Left ventricle myocardium inferior (tissue), 1 donor: ENCODE measurements at regions not wholly inside any gene's neighbourhood (a gene's known extent, or its start where the extent isn't known, plus 50 kb on each side); places are given as distances from the start of the nearest gene placed in this dataset.

ENCODE experiments used
- DNase-seq: peaks from one replicate; pipeline ENCODE4 v3.0.0-alpha.2; 2020
- H3K27ac ChIP-seq: fragments of 200-600 bp; replicated peaks from 2 replicates; pipeline ENCODE4 v1.8.0; 2021
- H3K27me3 ChIP-seq: fragments of 200-600 bp; 2 replicates; pipeline ENCODE4 v1.8.0; 2021; ENCODE audit warnings: low read depth
- H3K36me3 ChIP-seq: fragments of 200-600 bp; 2 replicates; pipeline ENCODE4 v1.8.0; 2021
- H3K4me1 ChIP-seq: fragments of 200-600 bp; 2 replicates; pipeline ENCODE4 v1.8.0; 2021
- H3K4me3 ChIP-seq: fragments of 200-600 bp; 2 replicates; pipeline ENCODE4 v1.8.0; 2021; ENCODE audit warnings: mild to moderate bottlenecking, moderate library complexity
- H3K9me3 ChIP-seq: fragments of 200-600 bp; replicated peaks from 2 replicates; pipeline ENCODE4 v1.8.0; 2021
- CTCF ChIP-seq: fragments of 200-600 bp; IDR thresholded peaks from 2 replicates; pipeline ENCODE4 v1.8.0; 2021; ENCODE audit warnings: antibody characterized with exemption, mild to moderate bottlenecking, borderline replicate concordance
- intact Hi-C: fragments of 100-400 bp; cut with micrococcal nuclease; formaldehyde crosslinking; loops from one replicate; pipeline ENCODE4 v1.11.0; 2022
- donor health status: DM: no; HTN: yes; CAD: no; lungs with severe emphysema.

- H3K4me3 ChIP-seq, result no peak overlapping the region
- H3K27ac ChIP-seq, result no peak overlapping the region
- H3K36me3 ChIP-seq, result no peaks in the 10 kb centered on the region
- peaks cover 5% of the 10 kb centered on the region for H3K4me1 ChIP-seq
- peaks cover 10% of the 10 kb centered on the region for H3K9me3 ChIP-seq
- peaks cover 5% of the 10 kb centered on the region for H3K27me3 ChIP-seq
- intact Hi-C loops, result no loop called here
- no peak for DNase-seq
- TF ChIP-seq CTCF, result no peak
These were observed 57.6 kb upstream of the RBPJ start for GRCh38 chr4:26263165-26263564.

- intact Hi-C loops, result no loop called here
These were observed 56.7 kb upstream of the RBPJ start for GRCh38 chr4:26264109-26264508.

GRCh38 chr4:26267087-26267486, 53.7 kb upstream of the RBPJ start:
- Histone ChIP-seq H3K9me3 (no peaks in the 10 kb centered on the region), H3K4me1 (peaks cover 5% of the 10 kb centered on the region), H3K27me3 (peaks cover 5% of the 10 kb centered on the region), H3K27ac (no peak overlapping the region), H3K36me3 (no peaks in the 10 kb centered on the region), H3K4me3 (no peak overlapping the region)
- intact Hi-C loops, result no loop called here
- TF ChIP-seq CTCF, result no peak
- DNase-seq, result peak; percentile 72

More at GRCh38 chr4:26264109-26264508, 56.7 kb upstream of the RBPJ start:
- Histone ChIP-seq H3K4me3 (no peak overlapping the region), H3K36me3 (no peaks in the 10 kb centered on the region), H3K27me3 (peaks cover 5% of the 10 kb centered on the region), H3K4me1 (peaks cover 5% of the 10 kb centered on the region), H3K27ac (no peak overlapping the region), H3K9me3 (peaks cover 7% of the 10 kb centered on the region)
- DNase-seq, result no peak
- TF ChIP-seq CTCF, result no peak

GRCh38 chr4:26268246-26268645, 52.6 kb upstream of the RBPJ start:
- peaks cover 5% of the 10 kb centered on the region for H3K4me1 ChIP-seq
- DNase-seq, result no peak
- H3K27me3 ChIP-seq, result peaks cover 5% of the 10 kb centered on the region
- no peak for TF ChIP-seq CTCF
- intact Hi-C loops, result no loop called here
- no peaks in the 10 kb centered on the region for H3K36me3 ChIP-seq
- H3K9me3 ChIP-seq, result no peaks in the 10 kb centered on the region
- H3K4me3 ChIP-seq, result no peak overlapping the region
- no peak overlapping the region for H3K27ac ChIP-seq

- no peak overlapping the region for H3K4me3 ChIP-seq
These were observed 51.8 kb upstream of the RBPJ start for GRCh38 chr4:26269038-26269437.

More at GRCh38 chr4:26269038-26269437, 51.8 kb upstream of the RBPJ start:
- H3K27ac ChIP-seq, result no peak overlapping the region
- no peaks in the 10 kb centered on the region for H3K36me3 ChIP-seq
- peaks cover 5% of the 10 kb centered on the region for H3K4me1 ChIP-seq
- DNase-seq, result no peak
- no peak for TF ChIP-seq CTCF
- intact Hi-C loops, result no loop called here
- H3K9me3 ChIP-seq, result no peaks in the 10 kb centered on the region
- no peaks in the 10 kb centered on the region for H3K27me3 ChIP-seq
